ENCODE measurements at regions not wholly inside any gene's neighbourhood (a gene's known extent, or its start where the extent isn't known, plus 50 kb on each side); places are given as distances from the start of the nearest gene placed in this dataset.

DNA sequence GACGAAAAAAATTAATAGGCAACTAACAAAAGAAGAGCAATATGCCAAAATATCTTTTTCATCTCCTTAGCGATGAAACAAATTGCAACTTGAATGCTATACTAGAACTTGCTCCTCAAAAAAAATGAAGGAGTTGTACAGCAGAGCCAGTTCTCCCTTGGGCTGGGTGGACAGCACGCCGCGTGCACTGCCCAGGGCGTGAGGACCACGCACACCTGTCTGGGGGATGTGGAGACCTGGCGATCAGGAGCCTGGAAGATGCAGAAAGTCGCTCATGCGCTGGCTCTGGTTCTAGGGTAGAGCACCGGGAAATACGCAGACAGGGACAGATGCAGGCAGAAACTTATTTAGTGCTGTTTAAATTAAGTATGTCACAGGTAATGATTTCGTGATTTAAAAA lies 342.0 kb upstream of the IRX4 start:
- no peaks in the 10 kb centered on the region for H3K79me2 ChIP-seq (ENCODE audit: insufficient read depth, low read length)
- no peak for FAIRE-seq
- H3K36me3 Mint-ChIP-seq (ENCODE audit: low read depth, unreplicated experiment), result no peaks in the 10 kb centered on the region
- H3K27me3 ChIP-seq (ENCODE audit: insufficient read depth, low read length), result no peaks in the 10 kb centered on the region
- no peaks in the 10 kb centered on the region for H3K4me1 ChIP-seq (ENCODE audit: insufficient read depth, low read length)
- H3K4me1 Mint-ChIP-seq (ENCODE audit: low read depth, unreplicated experiment), result no peaks in the 10 kb centered on the region
- H2AFZ ChIP-seq (ENCODE audit: low read depth, low read length), result no peak overlapping the region
- H3K27ac ChIP-seq (ENCODE audit: low read depth, low read length), result no peak overlapping the region
- peaks cover 34% of the 10 kb centered on the region for H3K27me3 Mint-ChIP-seq (ENCODE audit: low read depth, unreplicated experiment)
- no peak for TF ChIP-seq EZH2 (IDR thresholded peaks at IDR 0.05; ENCODE audit: insufficient read depth, low read length)
- TF ChIP-seq, protein P1, sequence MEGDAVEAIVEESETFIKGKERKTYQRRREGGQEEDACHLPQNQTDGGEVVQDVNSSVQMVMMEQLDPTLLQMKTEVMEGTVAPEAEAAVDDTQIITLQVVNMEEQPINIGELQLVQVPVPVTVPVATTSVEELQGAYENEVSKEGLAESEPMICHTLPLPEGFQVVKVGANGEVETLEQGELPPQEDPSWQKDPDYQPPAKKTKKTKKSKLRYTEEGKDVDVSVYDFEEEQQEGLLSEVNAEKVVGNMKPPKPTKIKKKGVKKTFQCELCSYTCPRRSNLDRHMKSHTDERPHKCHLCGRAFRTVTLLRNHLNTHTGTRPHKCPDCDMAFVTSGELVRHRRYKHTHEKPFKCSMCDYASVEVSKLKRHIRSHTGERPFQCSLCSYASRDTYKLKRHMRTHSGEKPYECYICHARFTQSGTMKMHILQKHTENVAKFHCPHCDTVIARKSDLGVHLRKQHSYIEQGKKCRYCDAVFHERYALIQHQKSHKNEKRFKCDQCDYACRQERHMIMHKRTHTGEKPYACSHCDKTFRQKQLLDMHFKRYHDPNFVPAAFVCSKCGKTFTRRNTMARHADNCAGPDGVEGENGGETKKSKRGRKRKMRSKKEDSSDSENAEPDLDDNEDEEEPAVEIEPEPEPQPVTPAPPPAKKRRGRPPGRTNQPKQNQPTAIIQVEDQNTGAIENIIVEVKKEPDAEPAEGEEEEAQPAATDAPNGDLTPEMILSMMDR (IDR thresholded peaks at IDR 0.05; ENCODE audit: insufficient read depth, low read depth, low read length), result no peak
- H3K4me3 ChIP-seq (ENCODE audit: insufficient read depth, low read depth, low read length), result no peak overlapping the region
- no peak for DNase-seq (ENCODE audit: low read depth)
- no peaks in the 10 kb centered on the region for H3K36me3 ChIP-seq (ENCODE audit: insufficient read depth, low read length)
- no peak overlapping the region for H3K27ac Mint-ChIP-seq (ENCODE audit: unreplicated experiment)
- no peak overlapping the region for H3K4me3 Mint-ChIP-seq (ENCODE audit: unreplicated experiment)
- no peaks in the 10 kb centered on the region for H4K20me1 ChIP-seq (ENCODE audit: insufficient read depth, low read length)
- H3K4me2 ChIP-seq (ENCODE audit: low read length), result no peak overlapping the region
- peaks cover 12% of the 10 kb centered on the region for H3K9me3 ChIP-seq (ENCODE audit: insufficient read depth, low read depth, low read length)
- no peak overlapping the region for H3K9ac ChIP-seq (ENCODE audit: low read length)
- peaks cover 2% of the 10 kb centered on the region for H3K9me3 Mint-ChIP-seq (ENCODE audit: unreplicated experiment)

DNA sequence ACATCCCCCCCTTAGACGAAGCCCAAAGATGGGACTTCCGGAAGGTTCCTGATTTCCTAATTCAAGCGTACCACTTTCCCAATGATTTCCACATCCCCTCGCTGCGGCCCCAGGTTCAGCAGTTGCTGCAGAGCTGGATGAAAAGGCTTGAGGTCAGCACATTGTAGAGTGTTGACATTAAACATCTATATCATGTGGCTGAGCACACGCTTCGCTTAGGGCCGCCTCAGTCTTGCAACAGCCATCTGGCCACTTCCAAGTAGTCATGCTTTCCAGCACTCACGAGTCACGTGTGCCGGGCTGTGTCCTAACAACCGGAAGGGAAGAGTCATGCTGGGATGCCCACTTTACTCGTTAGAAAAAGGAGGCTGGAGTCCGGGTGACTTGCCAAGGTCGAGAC lies 340.6 kb upstream of the IRX4 start:
- Histone ChIP-seq H3K27me3 (ENCODE audit: insufficient read depth, low read length) (no peaks in the 10 kb centered on the region), H3K36me3 (ENCODE audit: insufficient read depth, low read length) (no peaks in the 10 kb centered on the region), H3K27ac (ENCODE audit: low read depth, low read length) (no peak overlapping the region), H2AFZ (ENCODE audit: low read depth, low read length) (no peak overlapping the region), H3K4me2 (ENCODE audit: low read length) (no peak overlapping the region), H3K4me3 (ENCODE audit: insufficient read depth, low read depth, low read length) (no peak overlapping the region), H3K9ac (ENCODE audit: low read length) (no peak overlapping the region), H3K4me1 (ENCODE audit: insufficient read depth, low read length) (no peaks in the 10 kb centered on the region), H4K20me1 (ENCODE audit: insufficient read depth, low read length) (no peaks in the 10 kb centered on the region), H3K79me2 (ENCODE audit: insufficient read depth, low read length) (no peaks in the 10 kb centered on the region), H3K9me3 (ENCODE audit: insufficient read depth, low read depth, low read length) (peaks cover 12% of the 10 kb centered on the region)
- Mint-ChIP-seq H3K27me3 (ENCODE audit: low read depth, unreplicated experiment) (peaks cover 26% of the 10 kb centered on the region), H3K4me1 (ENCODE audit: low read depth, unreplicated experiment) (no peaks in the 10 kb centered on the region), H3K9me3 (ENCODE audit: unreplicated experiment) (peaks cover 2% of the 10 kb centered on the region), H3K27ac (ENCODE audit: unreplicated experiment) (no peak overlapping the region), H3K4me3 (ENCODE audit: unreplicated experiment) (no peak overlapping the region), H3K36me3 (ENCODE audit: low read depth, unreplicated experiment) (no peaks in the 10 kb centered on the region)
- FAIRE-seq (no peak), DNase-seq (ENCODE audit: low read depth) (no peak)
- TF ChIP-seq, protein P1 (IDR thresholded peaks at IDR 0.05; ENCODE audit: insufficient read depth, low read depth, low read length), result no peak
- no peak for TF ChIP-seq EZH2 (IDR thresholded peaks at IDR 0.05; ENCODE audit: insufficient read depth, low read length)

DNA sequence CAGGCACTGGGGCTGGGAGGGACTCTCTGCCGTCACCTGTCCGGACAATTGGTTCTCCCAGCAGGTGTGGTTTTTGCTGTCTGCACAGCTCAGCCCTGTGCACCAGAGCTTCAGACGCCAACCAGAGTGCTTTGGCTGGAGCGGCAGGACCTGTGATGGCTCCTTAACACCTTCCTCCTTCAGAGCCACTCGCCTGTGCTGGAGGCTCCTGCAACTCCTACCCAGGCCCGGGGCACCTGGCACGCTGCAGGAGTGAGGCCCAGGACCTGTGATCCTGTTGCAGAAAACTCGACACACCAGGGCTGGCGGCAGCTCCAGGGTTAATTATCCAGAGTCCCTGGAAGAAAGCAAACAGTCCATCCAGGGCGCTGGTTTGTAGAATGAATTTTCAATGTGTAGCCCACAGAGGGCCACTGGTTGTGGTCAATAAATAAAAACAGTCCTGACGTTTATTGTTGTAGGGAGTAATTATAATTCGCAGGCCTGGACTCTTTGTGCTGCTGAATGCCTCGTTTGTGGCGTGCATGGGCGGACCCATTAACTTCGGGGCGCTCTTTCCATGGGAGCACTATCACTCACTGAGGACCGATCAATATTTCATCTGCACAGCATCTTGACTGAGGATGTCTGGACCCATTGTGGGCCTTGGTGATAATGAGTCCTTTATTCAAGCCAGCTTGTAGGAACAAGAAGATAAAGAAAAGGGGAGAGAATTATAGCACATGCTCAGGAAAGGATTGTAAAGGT lies 339.7 kb upstream of the IRX4 start:
- H3K9ac ChIP-seq (ENCODE audit: low read length), result no peak overlapping the region
- H3K9me3 ChIP-seq (ENCODE audit: insufficient read depth, low read depth, low read length), result peaks cover 11% of the 10 kb centered on the region
- peaks cover 2% of the 10 kb centered on the region for H3K9me3 Mint-ChIP-seq (ENCODE audit: unreplicated experiment)
- H3K4me1 Mint-ChIP-seq (ENCODE audit: low read depth, unreplicated experiment), result no peaks in the 10 kb centered on the region
- TF ChIP-seq, protein P1 (IDR thresholded peaks at IDR 0.05; ENCODE audit: insufficient read depth, low read depth, low read length), result no peak
- no peak for TF ChIP-seq EZH2 (IDR thresholded peaks at IDR 0.05; ENCODE audit: insufficient read depth, low read length)
- no peak overlapping the region for H2AFZ ChIP-seq (ENCODE audit: low read depth, low read length)
- H3K36me3 ChIP-seq (ENCODE audit: insufficient read depth, low read length), result no peaks in the 10 kb centered on the region
- no peak overlapping the region for H3K4me3 Mint-ChIP-seq (ENCODE audit: unreplicated experiment)
- H3K27ac Mint-ChIP-seq (ENCODE audit: unreplicated experiment), result no peak overlapping the region
- no peak overlapping the region for H3K27ac ChIP-seq (ENCODE audit: low read depth, low read length)
- H3K27me3 ChIP-seq (ENCODE audit: insufficient read depth, low read length), result no peaks in the 10 kb centered on the region
- no peaks in the 10 kb centered on the region for H3K4me1 ChIP-seq (ENCODE audit: insufficient read depth, low read length)
- FAIRE-seq (no peak), DNase-seq (ENCODE audit: low read depth) (no peak)
- no peaks in the 10 kb centered on the region for H4K20me1 ChIP-seq (ENCODE audit: insufficient read depth, low read length)
- no peak overlapping the region for H3K4me3 ChIP-seq (ENCODE audit: insufficient read depth, low read depth, low read length)
- H3K4me2 ChIP-seq (ENCODE audit: low read length), result no peak overlapping the region
- no peaks in the 10 kb centered on the region for H3K36me3 Mint-ChIP-seq (ENCODE audit: low read depth, unreplicated experiment)
- H3K79me2 ChIP-seq (ENCODE audit: insufficient read depth, low read length), result no peaks in the 10 kb centered on the region
- H3K27me3 Mint-ChIP-seq (ENCODE audit: low read depth, unreplicated experiment), result peaks cover 19% of the 10 kb centered on the region

All from astrocyte (in vitro differentiated cells and primary cell).